AG09309 (cell line): ENCODE measurements at regions not wholly inside any gene's neighbourhood (a gene's known extent, or its start where the extent isn't known, plus 50 kb on each side); places are given as distances from the start of the nearest gene placed in this dataset.
"Not testable (repeated sequence)": the region's sequence is repeated elsewhere in the genome, so short reads cannot be mapped to it uniquely, and the experiment has no call there.

Experiments used
- DNase-seq: peaks from one replicate; pipeline ENCODE4 v3.0.0-alpha.2; 2010; ENCODE audit warnings: low read depth
- H3K4me3 ChIP-seq: 2 replicates; pipeline ENCODE4 v1.5.1; 2011; ENCODE audit warnings: mild to moderate bottlenecking, low read depth, low read length, moderate library complexity; ENCODE audit not compliant: control insufficient read depth
- CTCF ChIP-seq: IDR thresholded peaks from 2 replicates; pipeline ENCODE4 v1.5.1; 2011; ENCODE audit warnings: mild to moderate bottlenecking, low read depth, low read length, inconsistent platforms; ENCODE audit not compliant: insufficient read depth, control insufficient read depth; ENCODE audit errors: missing control alignments

- DNase-seq, result no peak
- no peak overlapping the region for H3K4me3 ChIP-seq
- TF ChIP-seq CTCF, result no peak
These were observed 79.6 kb upstream of the STK38L start for GRCh38 chr12:27164330-27165040.

DNA sequence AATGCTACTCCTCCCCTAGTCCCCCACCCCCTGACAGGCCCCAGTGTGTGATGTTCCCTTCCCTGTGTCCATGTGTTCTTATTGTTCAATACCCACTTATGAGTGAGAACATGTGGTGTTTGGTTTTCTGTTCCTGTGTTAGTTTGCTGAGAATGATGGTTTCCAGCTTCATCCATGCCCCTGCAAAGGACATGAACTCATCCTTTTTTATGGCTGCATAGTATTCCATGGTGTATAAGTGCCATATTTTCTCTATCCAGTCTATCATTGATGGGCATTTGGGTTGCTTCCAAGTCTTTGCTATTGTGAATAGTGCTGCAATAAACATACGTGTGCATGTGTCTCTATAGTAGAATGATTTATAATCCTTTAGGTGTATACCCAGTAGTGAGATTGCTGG lies 78.1 kb upstream of the STK38L start:
- H3K4me3 ChIP-seq, DNase-seq: not testable (repeated sequence)

- not testable (repeated sequence) for H3K4me3 ChIP-seq, DNase-seq
These were observed 72.6 kb upstream of the STK38L start for GRCh38 chr12:27171494-27171893.

DNA sequence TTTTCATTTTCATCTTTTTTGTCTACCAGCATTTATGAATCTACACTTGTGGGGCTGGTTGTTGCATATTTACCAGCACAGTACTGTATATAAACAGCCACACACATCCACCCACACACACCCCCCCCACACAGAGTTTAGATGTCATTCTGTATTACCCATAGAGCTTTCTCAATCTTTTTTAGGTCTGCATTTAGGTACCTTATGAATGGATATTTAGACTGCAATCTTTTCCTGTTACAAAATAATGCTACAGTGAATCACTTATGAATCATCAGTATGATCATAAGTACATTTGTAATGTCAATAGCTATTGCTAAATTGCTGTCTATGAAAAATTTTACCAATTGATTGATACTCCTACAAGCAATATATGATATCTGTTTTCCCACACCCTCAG lies 67.3 kb upstream of the STK38L start:
- H3K4me3 ChIP-seq, result no peak overlapping the region
- DNase-seq, result no peak
- TF ChIP-seq CTCF, result no peak

DNA sequence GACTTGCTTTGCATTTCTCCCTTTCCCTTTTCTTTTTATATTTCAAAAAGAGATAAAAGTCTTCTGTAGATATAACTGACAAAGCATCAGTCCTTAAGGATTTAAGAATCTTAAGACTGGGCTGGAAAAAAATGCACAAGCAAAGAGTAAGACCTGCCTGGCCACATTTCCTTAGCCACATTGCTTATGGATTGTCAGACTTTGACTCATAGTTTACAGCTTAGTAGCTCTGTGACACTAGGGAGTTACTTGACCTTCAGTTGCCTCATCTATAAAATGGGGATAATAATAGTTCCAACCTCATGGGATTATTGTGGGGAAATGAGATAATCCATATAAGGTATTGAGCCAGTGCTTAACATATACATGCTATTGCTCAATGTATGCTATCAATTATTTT lies 66.4 kb upstream of the STK38L start:
- no peak for DNase-seq
- H3K4me3 ChIP-seq, result no peak overlapping the region
- no peak for TF ChIP-seq CTCF

DNA sequence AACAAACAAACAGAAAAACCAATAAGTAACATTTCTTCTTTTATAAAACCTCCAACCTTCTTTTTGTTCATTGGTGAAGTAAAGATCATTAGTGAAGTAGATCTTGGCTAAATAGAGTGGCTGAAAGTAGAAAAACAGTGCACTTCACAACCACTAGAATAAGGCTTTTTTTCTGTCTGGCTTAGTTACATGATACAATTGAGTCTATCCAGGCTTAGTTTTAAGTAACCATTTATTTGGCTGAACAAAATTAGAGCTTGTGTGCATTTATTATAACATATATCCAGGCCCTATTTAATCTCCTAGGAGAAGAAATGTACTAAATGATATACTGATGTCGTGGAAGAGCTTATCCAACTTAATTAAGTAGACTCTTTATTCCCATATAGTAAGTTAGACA lies 65.8 kb upstream of the STK38L start:
- no peak overlapping the region for H3K4me3 ChIP-seq
- TF ChIP-seq CTCF, result no peak
- DNase-seq, result no peak

- DNase-seq, result no peak
- H3K4me3 ChIP-seq, result no peak overlapping the region
- TF ChIP-seq CTCF, result no peak
These were observed 65.2 kb upstream of the STK38L start for GRCh38 chr12:27178723-27179399.
